ENCODE measurements at regions not wholly inside any gene's neighbourhood (a gene's known extent, or its start where the extent isn't known, plus 50 kb on each side); places are given as distances from the start of the nearest gene placed in this dataset.
A peak's percentile ranks its signal among the peaks of the same experiment; 100 is the strongest.
"Not testable (repeated sequence)": the region's sequence is repeated elsewhere in the genome, so short reads cannot be mapped to it uniquely, and the experiment has no call there.

DNA sequence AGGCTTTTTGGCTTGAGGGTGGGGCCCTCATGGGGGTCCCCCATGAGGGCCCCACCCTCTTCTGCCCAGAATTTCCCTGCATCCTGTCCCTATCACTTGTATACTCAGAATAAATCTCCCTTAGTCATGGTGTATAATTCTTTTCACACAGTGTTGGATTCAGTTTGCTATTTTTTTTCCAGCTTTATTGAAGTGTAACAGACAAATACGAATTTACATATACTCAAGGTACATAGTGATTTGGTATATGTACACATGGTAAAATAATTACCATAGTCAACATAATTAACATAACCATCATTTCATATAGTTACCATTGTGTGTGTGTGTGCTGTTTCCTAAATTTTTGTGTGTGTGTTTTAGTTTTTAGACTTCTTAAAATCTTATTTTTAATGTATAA lies 289.4 kb downstream of the CNTNAP3B start:
- not testable (repeated sequence) for DNase-seq (ENCODE audit: low read depth)

DNA sequence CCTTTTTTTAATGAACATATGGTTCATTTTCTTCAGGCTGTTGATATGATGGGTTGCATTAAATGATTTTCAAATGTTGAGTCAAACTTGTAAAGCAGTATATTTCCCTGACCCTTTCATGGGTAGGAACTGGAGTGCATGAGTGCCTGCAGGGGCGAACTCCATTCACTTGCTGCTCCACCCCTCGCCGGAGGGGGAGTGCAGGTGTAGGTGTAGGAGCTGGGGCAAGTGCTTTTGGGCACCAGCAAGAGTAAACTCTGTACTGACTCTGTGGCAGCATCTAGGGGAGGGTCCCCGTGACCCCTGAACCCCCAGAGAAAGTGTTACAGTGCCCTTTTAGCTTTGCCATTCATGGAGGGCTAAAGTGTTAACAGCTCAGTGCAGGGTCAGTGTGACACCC lies 290.3 kb downstream of the CNTNAP3B start:
- DNase-seq (ENCODE audit: low read depth) = not testable (repeated sequence)

GRCh38 chr9:41838562-41838851 lies 290.7 kb downstream of the CNTNAP3B start:
- DNase-seq (ENCODE audit: low read depth) = not testable (repeated sequence)

DNA sequence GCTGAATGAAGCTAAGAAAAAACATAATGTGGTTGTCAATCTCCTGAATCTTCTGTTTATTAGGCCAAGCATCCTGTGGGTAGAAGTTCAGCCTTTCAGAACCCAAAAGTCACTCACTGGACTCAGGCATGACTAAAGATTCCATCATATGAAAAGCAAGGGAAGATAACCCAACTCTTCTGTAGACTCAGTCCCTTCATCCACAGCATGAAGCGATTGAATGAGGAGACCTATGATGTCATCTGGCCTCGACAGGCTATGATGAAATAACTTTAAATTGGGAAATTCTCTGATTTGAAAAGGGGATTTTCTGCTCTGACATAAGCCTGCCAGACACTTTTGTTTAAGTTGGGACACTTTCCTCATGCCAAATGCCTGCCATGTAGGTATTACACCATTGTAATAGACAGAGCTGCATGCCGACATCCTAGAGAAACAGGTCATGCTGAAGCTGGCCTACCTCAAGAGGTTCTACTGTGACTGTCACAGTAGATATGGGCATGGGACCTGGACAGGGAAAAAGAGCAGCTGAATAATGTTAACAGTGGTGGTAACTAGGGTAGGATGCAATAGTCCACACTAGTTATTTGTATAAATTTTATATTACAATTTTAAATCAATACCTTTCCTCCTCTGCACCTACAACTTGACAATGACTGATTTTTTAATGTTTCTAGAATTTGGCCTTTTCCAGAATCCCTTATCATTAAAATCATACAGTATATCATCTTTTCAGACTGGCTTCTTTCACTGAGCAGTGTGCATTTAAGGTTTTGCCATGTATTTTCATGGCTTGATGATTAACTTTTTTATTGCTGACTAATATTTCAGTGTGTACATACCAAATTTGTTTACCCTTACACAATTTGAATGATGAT lies 291.3 kb downstream of the CNTNAP3B start:
- not testable (repeated sequence) for DNase-seq (ENCODE audit: low read depth)

DNA sequence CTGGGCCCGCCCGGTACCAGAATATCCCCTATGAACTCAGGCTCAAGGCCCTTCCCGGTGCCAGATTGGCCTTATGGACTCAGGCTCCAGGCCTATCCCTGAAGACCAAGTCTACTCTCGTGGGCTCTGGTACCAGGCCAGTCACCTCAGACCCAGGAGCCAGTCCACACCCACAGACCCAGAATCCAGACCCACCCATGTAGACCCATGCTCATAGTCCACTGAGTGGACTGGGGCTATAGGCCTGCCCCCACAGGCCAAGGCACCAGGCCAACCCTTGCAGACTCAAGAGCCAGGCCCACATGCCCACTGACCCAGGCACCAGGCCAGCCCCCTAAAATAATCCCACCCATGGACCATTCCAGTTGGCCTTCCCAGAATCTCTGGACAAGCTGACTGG lies 296.1 kb downstream of the CNTNAP3B start:
- DNase-seq (ENCODE audit: low read depth) = not testable (repeated sequence)

GRCh38 chr9:41824723-41825122 lies 304.5 kb downstream of the CNTNAP3B start:
- DNase-seq (ENCODE audit: low read depth) = not testable (repeated sequence)

DNA sequence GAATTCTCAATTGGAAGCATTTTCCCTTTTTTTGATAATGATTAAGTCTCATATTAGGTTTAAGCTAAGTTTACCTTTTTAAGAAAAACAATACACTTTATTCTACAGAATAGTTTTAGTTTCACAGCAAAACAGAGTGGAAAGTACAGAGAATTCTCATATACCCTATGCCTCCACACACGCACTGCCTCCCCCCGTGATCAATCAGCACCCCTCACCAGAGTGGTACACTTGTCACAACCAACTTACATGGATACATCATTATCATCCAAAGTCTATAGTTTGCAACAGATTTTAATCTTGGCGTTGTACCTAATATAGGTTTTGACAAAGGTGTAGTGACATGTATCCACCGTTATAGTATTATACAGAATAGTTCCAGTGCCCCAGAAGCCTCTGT lies 326.5 kb downstream of the CNTNAP3B start:
- not testable (repeated sequence) for DNase-seq (ENCODE audit: low read depth)

GRCh38 chr9:41798684-41799083 lies 330.5 kb downstream of the CNTNAP3B start:
- DNase-seq (ENCODE audit: low read depth) = peak; percentile 13

DNA sequence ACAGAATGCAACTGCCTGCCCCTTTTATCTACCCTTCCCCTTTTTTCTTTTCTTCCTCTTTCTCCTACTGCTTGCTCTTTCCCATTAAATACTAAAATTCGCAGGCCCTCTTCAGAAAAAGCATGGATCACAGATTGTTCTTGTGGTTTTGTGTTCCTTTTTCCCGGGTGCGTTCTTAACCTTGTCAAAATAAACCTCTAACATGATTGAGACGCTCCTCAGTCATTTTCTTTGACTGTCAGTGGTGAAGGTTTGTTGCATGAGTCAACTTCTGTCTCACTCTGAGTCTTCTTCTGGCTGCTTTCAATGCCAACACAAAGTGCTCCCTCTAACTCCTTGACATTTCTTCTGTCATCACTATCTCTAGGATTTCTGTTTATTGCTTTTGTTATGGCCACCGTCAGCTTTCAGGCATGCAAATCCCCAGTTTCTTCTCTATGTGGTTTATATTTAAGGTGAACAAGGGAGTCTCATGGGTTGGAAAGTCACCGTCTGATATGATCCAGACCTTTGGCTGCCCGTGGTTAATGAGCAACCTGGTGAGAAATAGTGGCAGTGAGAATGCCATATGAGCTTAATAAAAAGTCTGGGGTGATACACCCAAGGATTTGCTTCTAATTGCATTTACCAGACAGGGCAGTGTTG lies 338.4 kb downstream of the CNTNAP3B start:
- peak; percentile 56 for DNase-seq (ENCODE audit: low read depth)

GRCh38 chr9:41790007-41790406 lies 339.2 kb downstream of the CNTNAP3B start:
- DNase-seq (ENCODE audit: low read depth) = not testable (repeated sequence)

DNA sequence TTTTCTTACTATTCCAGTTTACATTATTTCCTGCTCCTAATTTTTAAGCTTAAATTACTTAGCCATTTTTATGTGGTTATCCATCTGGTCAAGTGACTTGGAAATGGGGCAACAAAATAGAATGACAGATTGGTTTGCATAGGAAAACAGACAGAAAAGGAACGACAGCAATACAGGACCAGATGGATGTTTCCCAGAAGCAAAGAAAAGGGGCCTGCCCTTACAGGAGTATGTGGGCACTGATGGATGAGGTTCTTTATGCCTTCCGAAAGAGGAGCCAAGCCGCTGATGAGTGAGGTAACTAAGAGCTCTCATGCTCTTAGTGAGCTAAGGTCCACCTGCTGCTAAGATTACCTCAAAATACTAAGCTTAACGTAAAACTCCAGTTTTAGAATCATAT lies 339.8 kb downstream of the CNTNAP3B start:
- DNase-seq (ENCODE audit: low read depth) = not testable (repeated sequence)

DNA sequence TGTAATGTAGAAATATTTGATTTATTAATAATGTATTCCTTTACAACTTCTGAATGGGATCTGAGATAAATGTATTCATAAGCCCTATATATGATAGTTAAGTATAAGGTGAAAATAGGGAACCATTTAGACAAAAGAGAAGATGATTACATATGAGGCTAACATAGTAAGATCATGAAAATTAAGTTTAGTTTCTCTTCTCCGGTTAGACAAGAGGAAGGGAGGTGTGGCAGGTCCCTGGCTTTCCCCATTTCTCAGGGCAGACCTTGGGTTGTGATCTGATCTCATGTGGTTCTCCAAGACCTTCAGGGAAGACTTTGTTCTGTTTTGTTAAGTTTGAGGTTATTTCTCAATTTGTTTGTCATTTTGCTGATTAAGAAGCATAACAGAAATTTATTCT lies 341.3 kb downstream of the CNTNAP3B start:
- not testable (repeated sequence) for DNase-seq (ENCODE audit: low read depth)

DNA sequence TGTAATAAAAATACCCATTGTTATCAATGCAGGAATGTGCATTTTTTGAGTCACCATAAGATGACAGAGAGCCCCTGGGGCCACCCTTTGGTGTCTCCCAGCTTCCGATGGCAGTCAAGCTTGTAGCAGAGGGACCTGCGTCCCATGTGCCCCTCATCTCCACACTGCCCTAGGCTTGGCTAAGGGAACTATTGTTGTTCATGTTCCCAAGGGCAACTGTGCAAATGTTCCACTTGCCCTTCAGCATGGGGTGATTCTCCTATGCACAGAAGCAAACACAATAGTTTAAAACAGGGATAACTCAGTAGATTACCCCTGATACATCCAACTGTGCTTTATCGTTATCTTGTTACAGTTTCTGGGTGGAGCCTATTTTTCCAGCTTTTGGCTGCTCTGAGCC lies 342.0 kb downstream of the CNTNAP3B start:
- not testable (repeated sequence) for DNase-seq (ENCODE audit: low read depth)

GRCh38 chr9:41784006-41784405 lies 345.2 kb downstream of the CNTNAP3B start:
- DNase-seq (ENCODE audit: low read depth) = not testable (repeated sequence)

DNA sequence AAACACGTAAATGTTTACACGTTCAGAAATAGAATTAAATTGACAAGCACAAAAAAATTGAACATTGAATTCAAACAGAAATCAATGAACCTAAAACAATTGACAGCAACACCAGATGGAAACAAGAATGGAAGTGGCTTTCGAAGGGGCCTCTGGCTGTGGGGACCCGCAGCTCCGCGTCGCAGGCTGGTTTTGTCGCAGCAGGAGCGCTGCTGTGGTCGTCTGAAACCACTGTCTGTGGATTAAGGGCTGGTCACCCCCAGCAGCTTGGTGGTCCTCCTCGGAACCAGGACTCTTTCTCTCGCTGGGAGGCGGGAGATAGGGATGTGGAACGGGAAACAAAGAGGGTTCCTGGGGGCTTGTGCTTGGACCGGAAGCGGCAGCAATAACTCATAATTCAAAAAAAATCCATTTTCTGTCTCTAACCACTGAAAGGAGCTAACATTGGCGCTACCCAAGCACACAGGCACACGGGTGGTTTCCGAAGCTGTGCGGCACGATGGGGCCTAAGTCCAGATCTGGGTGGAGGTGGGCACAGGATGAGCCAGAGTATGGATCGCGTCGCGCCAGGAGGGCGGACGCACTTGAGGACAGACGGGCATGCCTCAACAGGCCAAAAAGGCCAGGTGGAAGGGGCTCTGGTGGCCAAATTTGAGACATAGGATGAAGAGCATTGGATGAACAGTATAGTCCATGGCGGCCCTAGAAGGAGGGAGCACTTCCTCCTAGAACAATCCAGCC lies 346.0 kb downstream of the CNTNAP3B start:
- not testable (repeated sequence) for DNase-seq (ENCODE audit: low read depth)

DNA sequence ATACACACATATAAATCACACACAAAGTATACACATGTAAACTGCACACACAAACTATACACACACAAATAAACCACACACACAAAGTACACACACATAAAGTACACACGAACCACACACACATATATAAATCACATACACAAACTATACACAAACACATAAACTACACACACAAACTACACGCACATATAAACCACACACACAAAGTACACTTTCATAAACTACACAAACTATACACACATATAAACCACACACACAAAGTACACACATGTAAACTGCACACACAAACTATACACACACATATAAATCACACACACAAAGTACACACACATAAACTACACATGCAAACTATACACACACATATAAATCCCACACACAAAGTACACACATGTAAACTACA lies 347.3 kb downstream of the CNTNAP3B start:
- DNase-seq (ENCODE audit: low read depth) = not testable (repeated sequence)

DNA sequence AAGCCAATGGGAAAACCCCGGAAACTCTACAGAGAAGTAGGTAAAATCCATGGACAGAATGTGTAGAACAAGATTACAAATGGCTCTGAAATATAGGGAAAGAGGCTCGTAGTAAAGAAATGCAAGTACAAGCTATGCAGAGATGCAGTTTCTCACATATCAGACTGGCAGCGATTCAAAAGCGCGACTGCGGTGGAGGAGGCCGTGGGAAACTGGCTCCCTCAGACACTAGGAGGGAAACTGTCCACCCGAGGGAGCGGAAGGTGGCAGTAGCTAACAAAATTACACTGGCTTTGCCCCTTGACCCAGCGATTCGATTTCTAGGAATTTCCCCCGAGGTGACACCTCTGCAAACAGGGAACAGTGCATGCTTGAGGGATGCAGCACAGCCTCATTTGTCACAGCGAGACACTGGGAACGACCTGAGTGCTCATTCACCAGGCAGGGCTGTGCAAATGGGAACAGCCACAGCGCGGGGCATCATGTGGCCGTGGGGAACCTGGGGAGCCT lies 349.3 kb downstream of the CNTNAP3B start:
- DNase-seq (ENCODE audit: low read depth) = not testable (repeated sequence)

GRCh38 chr9:41779192-41779591 lies 350.0 kb downstream of the CNTNAP3B start:
- DNase-seq (ENCODE audit: low read depth) = not testable (repeated sequence)

- DNase-seq (ENCODE audit: low read depth) = not testable (repeated sequence)
Observed at GRCh38 chr9:41778535-41779071, 350.6 kb downstream of the CNTNAP3B start.

DNA sequence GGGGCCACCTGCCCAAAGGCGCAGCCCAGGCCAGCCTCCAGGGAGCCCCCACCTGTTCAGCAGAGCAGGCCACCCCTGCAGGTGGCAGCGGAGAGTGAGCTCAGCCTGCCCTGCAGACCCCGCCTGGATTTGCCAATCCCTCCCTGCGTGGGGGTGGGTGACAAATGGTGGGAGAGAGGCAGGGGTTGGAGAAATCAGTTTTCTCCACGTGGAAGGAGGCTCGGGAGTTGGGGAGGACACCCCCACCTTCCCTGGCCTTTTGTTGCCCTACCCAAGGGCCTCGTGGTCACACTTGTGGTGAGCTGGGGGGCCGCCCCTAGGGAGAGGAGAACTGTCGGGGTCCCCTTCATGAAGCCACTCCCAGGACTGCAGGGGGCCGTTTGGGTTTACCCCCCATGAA lies 351.7 kb downstream of the CNTNAP3B start:
- not testable (repeated sequence) for DNase-seq (ENCODE audit: low read depth)

DNA sequence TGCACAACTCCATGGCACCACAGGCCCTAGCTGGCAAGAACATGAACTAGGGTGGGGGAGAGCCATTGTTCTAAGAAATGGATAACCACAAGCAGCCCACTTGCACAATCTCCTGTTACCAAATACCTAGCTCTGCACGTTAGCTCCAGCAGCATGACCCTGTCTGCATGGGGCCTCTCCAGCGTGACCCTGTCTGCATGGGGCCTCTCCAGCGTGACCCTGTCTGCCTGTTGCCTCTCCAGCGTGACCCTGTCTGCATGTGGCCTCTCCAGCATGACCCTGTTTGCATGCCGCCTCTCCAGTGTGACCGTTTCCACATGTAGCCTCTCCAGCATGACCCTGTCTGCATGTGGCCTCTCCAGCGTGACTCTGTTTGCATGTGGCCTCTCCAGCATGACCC lies 356.7 kb downstream of the CNTNAP3B start:
- not testable (repeated sequence) for DNase-seq (ENCODE audit: low read depth)

DNA sequence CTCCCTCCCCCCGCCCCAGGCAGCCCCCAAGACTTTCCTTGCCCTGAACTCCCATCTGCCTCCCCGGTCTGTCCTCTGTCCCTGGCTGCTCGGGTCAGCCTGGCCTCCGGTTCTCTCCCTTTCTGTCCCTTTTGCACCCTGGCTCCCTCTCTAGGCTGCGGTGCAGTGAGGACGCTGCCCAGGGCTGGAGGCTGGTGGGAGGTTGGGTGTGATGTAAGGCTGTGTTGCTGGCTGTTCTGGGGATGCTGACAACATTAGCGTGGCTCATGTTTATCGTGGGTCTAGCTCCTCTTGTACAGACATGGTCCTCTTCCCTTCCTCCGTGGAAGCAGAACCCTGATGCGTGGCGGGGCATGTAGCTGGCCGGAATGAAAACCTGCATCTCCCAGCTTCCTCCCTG lies 357.5 kb downstream of the CNTNAP3B start:
- DNase-seq (ENCODE audit: low read depth) = not testable (repeated sequence)
